ENCODE measurements at regions not wholly inside any gene's neighbourhood (a gene's known extent, or its start where the extent isn't known, plus 50 kb on each side); places are given as distances from the start of the nearest gene placed in this dataset.

GRCh38 chr7:18243731-18244130 is 216.1 kb upstream of the PRPS1L1 start:
- no peak for TF ChIP-seq SIN3A (IDR thresholded peaks at IDR 0.05; ENCODE audit: borderline replicate concordance, insufficient read depth, low read length)
- TF ChIP-seq POLR2AphosphoS5 (IDR thresholded peaks at IDR 0.05; ENCODE audit: low read depth, low read length): no peak
- TF ChIP-seq, protein P1, sequence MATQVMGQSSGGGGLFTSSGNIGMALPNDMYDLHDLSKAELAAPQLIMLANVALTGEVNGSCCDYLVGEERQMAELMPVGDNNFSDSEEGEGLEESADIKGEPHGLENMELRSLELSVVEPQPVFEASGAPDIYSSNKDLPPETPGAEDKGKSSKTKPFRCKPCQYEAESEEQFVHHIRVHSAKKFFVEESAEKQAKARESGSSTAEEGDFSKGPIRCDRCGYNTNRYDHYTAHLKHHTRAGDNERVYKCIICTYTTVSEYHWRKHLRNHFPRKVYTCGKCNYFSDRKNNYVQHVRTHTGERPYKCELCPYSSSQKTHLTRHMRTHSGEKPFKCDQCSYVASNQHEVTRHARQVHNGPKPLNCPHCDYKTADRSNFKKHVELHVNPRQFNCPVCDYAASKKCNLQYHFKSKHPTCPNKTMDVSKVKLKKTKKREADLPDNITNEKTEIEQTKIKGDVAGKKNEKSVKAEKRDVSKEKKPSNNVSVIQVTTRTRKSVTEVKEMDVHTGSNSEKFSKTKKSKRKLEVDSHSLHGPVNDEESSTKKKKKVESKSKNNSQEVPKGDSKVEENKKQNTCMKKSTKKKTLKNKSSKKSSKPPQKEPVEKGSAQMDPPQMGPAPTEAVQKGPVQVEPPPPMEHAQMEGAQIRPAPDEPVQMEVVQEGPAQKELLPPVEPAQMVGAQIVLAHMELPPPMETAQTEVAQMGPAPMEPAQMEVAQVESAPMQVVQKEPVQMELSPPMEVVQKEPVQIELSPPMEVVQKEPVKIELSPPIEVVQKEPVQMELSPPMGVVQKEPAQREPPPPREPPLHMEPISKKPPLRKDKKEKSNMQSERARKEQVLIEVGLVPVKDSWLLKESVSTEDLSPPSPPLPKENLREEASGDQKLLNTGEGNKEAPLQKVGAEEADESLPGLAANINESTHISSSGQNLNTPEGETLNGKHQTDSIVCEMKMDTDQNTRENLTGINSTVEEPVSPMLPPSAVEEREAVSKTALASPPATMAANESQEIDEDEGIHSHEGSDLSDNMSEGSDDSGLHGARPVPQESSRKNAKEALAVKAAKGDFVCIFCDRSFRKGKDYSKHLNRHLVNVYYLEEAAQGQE (IDR thresholded peaks at IDR 0.05; ENCODE audit: insufficient read depth in 1 of 2, low read depth in 2 of 2, low read length in 2 of 2): no peak

Measured in PFSK-1 (cell line).